Left ventricle myocardium inferior (tissue), 1 donor: ENCODE measurements at regions not wholly inside any gene's neighbourhood (a gene's known extent, or its start where the extent isn't known, plus 50 kb on each side); places are given as distances from the start of the nearest gene placed in this dataset.

ENCODE experiments used
- DNase-seq: peaks from one replicate; pipeline ENCODE4 v3.0.0-alpha.2; 2020
- H3K27ac ChIP-seq: fragments of 200-600 bp; replicated peaks from 2 replicates; pipeline ENCODE4 v1.8.0; 2021
- H3K27me3 ChIP-seq: fragments of 200-600 bp; 2 replicates; pipeline ENCODE4 v1.8.0; 2021; ENCODE audit warnings: low read depth
- H3K36me3 ChIP-seq: fragments of 200-600 bp; 2 replicates; pipeline ENCODE4 v1.8.0; 2021
- H3K4me1 ChIP-seq: fragments of 200-600 bp; 2 replicates; pipeline ENCODE4 v1.8.0; 2021
- H3K4me3 ChIP-seq: fragments of 200-600 bp; 2 replicates; pipeline ENCODE4 v1.8.0; 2021; ENCODE audit warnings: mild to moderate bottlenecking, moderate library complexity
- H3K9me3 ChIP-seq: fragments of 200-600 bp; replicated peaks from 2 replicates; pipeline ENCODE4 v1.8.0; 2021
- CTCF ChIP-seq: fragments of 200-600 bp; IDR thresholded peaks from 2 replicates; pipeline ENCODE4 v1.8.0; 2021; ENCODE audit warnings: antibody characterized with exemption, mild to moderate bottlenecking, borderline replicate concordance
- intact Hi-C: fragments of 100-400 bp; cut with micrococcal nuclease; formaldehyde crosslinking; loops from one replicate; pipeline ENCODE4 v1.11.0; 2022
- donor health status: DM: no; HTN: yes; CAD: no; lungs with severe emphysema.

GRCh38 chr2:205858275-205858674, 176.0 kb downstream of the NRP2 start:
- Histone ChIP-seq H3K9me3 (peaks cover 10% of the 10 kb centered on the region), H3K27me3 (no peaks in the 10 kb centered on the region), H3K36me3 (no peaks in the 10 kb centered on the region), H3K4me1 (no peaks in the 10 kb centered on the region), H3K4me3 (no peak overlapping the region), H3K27ac (no peak overlapping the region)
- TF ChIP-seq CTCF = no peak
- intact Hi-C loops = no loop called here
- DNase-seq = no peak

- H3K27me3 ChIP-seq = no peaks in the 10 kb centered on the region
- DNase-seq = no peak
- intact Hi-C loops = no loop called here
- peaks cover 10% of the 10 kb centered on the region for H3K9me3 ChIP-seq
- H3K4me1 ChIP-seq = no peaks in the 10 kb centered on the region
- no peak overlapping the region for H3K4me3 ChIP-seq
- no peaks in the 10 kb centered on the region for H3K36me3 ChIP-seq
- no peak overlapping the region for H3K27ac ChIP-seq
- no peak for TF ChIP-seq CTCF
Observed at GRCh38 chr2:205857520-205858237, 175.4 kb downstream of the NRP2 start.

- Histone ChIP-seq H3K27ac (peak overlapping the region; percentile 34), H3K9me3 (peaks cover 10% of the 10 kb centered on the region), H3K4me1 (peaks cover 13% of the 10 kb centered on the region), H3K36me3 (no peaks in the 10 kb centered on the region), H3K27me3 (peaks cover 15% of the 10 kb centered on the region), H3K4me3 (no peak overlapping the region)
- no peak for TF ChIP-seq CTCF
- DNase-seq = no peak
- intact Hi-C loops = no loop called here
Observed at GRCh38 chr2:205852457-205852856, 170.2 kb downstream of the NRP2 start.

GRCh38 chr2:205850611-205851010, 168.3 kb downstream of the NRP2 start:
- intact Hi-C loops = no loop called here
- H3K9me3 ChIP-seq = peaks cover 10% of the 10 kb centered on the region
- DNase-seq = no peak
- H3K4me3 ChIP-seq = no peak overlapping the region
- peaks cover 21% of the 10 kb centered on the region for H3K27me3 ChIP-seq
- peaks cover 13% of the 10 kb centered on the region for H3K4me1 ChIP-seq
- H3K36me3 ChIP-seq = no peaks in the 10 kb centered on the region
- TF ChIP-seq CTCF = no peak
- no peak overlapping the region for H3K27ac ChIP-seq

GRCh38 chr2:205850132-205850531, 167.8 kb downstream of the NRP2 start:
- TF ChIP-seq CTCF = no peak
- Histone ChIP-seq H3K4me3 (no peak overlapping the region), H3K27me3 (peaks cover 21% of the 10 kb centered on the region), H3K27ac (no peak overlapping the region), H3K36me3 (no peaks in the 10 kb centered on the region), H3K4me1 (peaks cover 13% of the 10 kb centered on the region), H3K9me3 (peaks cover 10% of the 10 kb centered on the region)
- intact Hi-C loops = no loop called here
- no peak for DNase-seq
